NCI-H524 (cell line): ENCODE measurements at regions not wholly inside any gene's neighbourhood (a gene's known extent, or its start where the extent isn't known, plus 50 kb on each side); places are given as distances from the start of the nearest gene placed in this dataset.
"Not testable (repeated sequence)": the region's sequence is repeated elsewhere in the genome, so short reads cannot be mapped to it uniquely, and the experiment has no call there.

Experiments used
- DNase-seq, 2 experiments: peaks; one replicate each; lab custom pipeline; 2025; lab: John Stamatoyannopoulos, UW

- DNase-seq: no peak
Observed at GRCh38 chr17:45649796-45650195, 134.3 kb upstream of the CRHR1 start.

DNA sequence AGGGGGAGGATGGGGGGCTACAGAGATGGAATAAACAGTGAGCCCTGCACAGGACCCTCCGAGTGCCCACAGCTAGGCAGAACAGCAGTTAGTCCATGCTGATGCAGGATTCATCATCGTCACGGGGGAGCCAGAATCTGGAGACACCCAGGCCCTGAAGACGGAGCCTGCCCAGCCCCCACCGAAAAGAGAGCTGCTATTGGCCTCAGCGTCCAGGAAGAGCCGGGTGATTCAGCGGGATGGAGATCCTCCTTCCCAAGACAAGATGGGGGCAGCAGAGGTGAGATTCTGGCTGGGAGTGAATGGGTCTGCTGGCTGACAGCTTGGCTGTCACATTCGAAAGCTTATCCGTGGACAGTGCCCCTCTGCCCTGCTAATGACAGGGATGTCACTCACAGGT is 133.6 kb upstream of the CRHR1 start:
- no peak for DNase-seq

GRCh38 chr17:45651145-45651709 is 132.9 kb upstream of the CRHR1 start:
- DNase-seq: no peak

DNA sequence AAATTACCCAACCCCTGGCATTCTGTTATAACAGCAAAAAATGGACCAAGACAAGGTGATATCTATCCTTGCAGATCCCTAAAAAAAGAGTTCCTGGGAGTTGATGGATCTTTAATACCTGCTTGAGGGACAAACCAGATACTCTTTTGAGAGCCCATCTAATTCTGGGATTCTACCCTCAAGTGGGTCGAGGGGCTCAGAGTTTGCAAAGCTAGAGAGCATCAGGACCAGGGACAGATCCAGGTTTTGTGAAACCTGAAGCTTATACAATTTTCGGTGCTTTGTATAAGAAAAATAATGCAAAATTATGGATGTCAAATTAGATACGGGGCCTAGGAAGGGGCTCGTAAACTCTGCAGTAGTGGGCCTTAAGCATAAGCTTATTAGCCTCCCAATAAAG is 130.5 kb upstream of the CRHR1 start:
- DNase-seq: no peak

- DNase-seq: peak; percentile 83 to 94
Observed at GRCh38 chr17:45656527-45657181, 127.5 kb upstream of the CRHR1 start.

GRCh38 chr17:45660474-45660873 is 123.6 kb upstream of the CRHR1 start:
- DNase-seq: no peak

DNA sequence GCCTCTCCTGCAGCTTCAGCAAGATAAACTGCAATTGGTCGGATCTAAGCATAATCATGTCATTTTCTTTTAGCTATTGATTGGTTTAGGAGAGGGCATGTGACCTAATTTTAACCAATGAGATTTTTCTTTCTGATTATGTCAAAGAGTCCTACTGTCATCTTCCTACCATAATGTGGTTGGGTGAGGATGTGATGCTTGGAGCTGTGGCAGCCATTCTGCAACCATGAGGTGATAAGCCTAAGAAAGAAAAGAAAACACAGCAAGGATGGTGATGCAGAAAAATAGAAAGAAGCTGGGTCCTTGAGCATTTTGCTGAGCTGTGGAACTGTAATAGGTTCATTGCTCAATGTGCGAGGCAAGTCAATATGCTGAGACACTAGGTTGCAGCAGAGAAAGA is 121.7 kb upstream of the CRHR1 start:
- DNase-seq: no peak

DNA sequence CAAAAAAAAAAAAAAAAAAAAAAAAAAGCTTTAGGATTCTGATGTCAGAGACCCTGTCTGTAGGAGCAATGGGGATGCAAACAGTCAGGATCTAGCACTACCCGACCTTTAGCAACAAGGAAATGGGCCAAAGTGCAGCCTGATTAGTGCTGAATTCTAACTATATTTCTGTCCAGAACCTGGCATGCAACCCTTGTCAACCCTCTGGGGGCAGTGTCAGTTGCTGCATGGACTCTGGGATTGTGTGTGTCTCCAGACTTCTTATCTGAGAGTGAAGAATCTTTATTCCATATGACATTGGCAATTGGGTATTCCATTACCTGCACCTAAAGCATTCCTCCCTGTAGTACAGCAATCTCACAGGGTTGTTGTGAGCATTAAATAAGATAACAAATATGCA is 120.3 kb upstream of the CRHR1 start:
- peak in 1 of 2 experiments; percentile 51 for DNase-seq

GRCh38 chr17:45664921-45665320 is 119.2 kb upstream of the CRHR1 start:
- no peak for DNase-seq

GRCh38 chr17:45666046-45666600 is 118.0 kb upstream of the CRHR1 start:
- peak in 1 of 2 experiments; percentile 40 for DNase-seq

DNA sequence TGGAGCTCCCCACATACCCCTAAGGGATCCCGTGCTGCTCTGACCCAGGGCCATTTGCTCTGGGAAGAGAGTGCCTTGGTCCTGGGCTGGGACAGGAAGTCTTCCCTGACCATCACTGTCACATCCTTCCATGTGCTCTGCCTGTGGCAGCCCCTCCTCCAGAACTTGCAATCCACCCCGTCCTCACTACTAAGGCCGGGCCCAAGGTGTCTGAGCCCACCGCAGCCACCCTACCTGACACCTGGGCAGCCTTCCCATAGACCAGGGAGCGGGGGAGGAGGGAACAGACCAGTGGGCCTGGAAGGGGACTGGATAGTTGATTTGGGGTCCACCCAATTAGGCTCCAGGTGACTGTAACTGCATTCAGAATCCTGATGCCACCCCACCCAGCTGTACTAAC is 117.5 kb upstream of the CRHR1 start:
- DNase-seq: no peak

DNA sequence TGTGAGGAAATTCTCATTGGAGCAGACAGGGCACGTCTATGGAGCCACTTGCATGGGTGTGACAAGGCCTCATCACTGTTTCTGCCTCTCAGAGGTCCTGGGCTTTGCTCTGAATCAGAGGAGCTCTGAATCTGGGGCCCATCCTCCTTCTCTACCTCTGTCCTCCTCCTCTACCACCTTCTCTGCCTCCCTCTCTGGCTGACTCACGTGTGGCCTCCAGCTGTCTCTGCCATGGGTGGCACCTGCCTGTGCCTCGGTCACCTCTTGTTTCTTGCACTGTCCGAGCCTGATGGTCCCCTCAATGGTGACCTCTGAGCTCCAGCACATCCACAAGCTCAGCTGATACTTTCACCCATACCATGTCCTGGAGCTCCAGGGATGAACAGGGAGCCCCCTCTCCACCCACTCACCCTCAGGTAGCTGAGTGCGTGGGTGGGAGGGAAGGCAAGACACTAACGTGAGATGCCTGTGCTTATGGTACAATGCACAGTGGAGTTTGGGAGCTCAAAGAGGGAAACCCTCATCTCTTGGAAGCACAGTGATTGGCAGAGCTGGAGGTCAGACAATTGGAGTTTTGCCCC is 116.4 kb upstream of the CRHR1 start:
- no peak for DNase-seq

- no peak for DNase-seq
Observed at GRCh38 chr17:45668316-45668715, 115.8 kb upstream of the CRHR1 start.

GRCh38 chr17:45672301-45672700 is 111.8 kb upstream of the CRHR1 start:
- DNase-seq: no peak

- DNase-seq: no peak
Observed at GRCh38 chr17:45672792-45673191, 111.3 kb upstream of the CRHR1 start.

DNA sequence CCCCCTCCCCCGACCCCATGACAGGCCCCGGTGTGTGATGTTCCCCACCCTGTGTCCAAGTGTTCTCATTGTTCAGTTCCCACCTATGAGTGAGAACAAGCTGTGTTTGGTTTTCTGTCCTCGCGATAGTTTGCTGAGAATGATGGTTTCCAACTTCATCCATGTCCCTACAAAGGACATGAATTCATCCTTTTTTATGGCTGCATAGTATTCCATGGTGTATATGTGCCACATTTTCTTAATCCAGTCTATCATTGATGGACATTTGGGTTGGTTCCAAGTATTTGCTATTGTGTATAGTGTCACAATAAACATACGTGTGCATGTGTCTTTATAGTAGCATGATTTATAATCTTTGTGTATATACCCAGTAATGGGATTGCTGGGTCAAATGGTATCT is 110.4 kb upstream of the CRHR1 start:
- not testable (repeated sequence) for DNase-seq

DNA sequence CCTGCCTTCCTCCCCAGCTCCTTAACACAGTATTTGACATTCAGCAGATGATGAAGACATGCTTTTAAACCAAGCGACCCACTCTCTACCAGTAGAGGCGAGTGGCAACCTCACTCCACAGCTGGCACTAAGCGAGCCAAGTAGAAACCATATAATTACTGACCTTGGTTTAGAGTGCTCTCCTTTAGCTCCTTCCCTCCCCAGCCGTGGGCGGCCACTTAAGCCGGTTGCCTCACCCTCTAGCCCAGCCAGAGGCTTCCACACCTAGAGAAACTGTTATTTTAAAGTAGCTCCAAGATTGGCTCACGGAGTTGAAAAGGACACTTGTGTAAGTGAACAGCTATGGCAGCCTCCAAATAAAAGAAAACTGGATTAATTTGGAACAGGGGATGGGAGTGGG is 109.1 kb upstream of the CRHR1 start:
- DNase-seq: no peak

DNA sequence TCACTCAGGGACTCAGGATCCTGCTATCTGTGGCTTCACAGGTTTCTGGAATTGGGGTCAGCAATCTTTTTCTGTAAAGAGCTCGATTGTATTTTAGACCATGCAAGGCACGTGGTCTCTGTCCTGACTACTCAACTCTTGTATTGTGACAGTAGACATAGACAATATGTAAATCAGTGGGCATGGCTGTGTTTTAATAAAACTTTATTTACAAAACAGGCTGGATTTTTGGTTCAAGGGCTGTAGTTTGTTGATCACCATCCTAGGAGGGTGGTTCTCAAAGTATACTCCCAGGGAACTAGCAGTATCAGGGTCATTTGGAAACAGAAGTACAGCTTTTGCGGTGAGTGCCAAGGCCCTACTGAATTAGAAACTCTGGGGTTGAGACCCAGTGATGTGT is 108.2 kb upstream of the CRHR1 start:
- DNase-seq: no peak

DNA sequence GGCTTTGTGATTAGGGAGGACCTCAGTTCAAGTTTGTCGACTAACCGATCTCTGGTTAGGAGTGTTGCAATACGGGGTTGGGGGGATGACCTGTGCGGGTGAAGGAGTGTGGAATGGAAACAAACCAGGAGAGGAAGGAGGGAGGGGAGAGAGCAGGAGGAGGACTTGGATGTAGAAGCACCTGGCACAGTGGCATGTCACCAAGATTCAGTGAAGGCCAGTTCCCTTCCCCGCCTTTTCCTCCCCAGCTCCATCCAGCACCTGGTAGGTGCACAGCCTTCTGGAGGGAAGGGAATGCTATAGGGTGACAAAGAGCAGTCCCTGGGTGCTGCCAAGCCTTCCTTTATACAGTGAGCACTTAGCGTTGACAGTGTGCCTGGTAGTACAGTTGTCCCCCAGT is 107.4 kb upstream of the CRHR1 start:
- DNase-seq: no peak

DNA sequence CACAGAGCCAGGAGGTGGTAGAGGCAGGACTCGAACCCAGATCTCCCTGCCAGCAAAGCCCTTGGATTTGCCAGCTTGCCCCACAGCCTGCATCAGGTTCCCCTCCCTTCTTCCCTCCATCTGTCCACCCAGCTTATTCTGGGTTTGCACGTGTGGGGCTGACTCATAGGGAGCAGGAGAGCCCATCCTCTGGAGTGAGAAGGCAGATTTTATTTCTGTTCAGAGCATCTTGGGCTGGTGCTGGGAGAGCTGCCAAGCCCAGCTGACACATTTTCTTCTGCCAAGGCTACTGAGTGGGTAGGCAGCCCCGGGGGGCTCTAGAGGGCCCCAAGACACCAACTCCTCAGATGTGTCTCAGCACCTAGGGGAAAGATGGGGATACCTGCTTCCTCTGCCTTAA is 106.3 kb upstream of the CRHR1 start:
- peak; percentile 75 to 96 for DNase-seq

- no peak for DNase-seq
Observed at GRCh38 chr17:45679426-45679825, 104.7 kb upstream of the CRHR1 start.

- DNase-seq: peak in 1 of 2 experiments; percentile 50
Observed at GRCh38 chr17:45680360-45680759, 103.8 kb upstream of the CRHR1 start.

- DNase-seq: no peak
Observed at GRCh38 chr17:45681706-45682105, 102.4 kb upstream of the CRHR1 start.

GRCh38 chr17:45686250-45686649 is 97.9 kb upstream of the CRHR1 start:
- no peak for DNase-seq
